Fibroblast of mammary gland (primary cell): ENCODE measurements at regions not wholly inside any gene's neighbourhood (a gene's known extent, or its start where the extent isn't known, plus 50 kb on each side); places are given as distances from the start of the nearest gene placed in this dataset.

ENCODE experiments used
- DNase-seq: peaks from one replicate; pipeline ENCODE4 v3.0.0-alpha.2; 2010; ENCODE audit warnings: low read depth
- H3K4me3 ChIP-seq: 2 replicates; pipeline ENCODE4 v1.5.1; 2011; ENCODE audit warnings: low read depth, mild to moderate bottlenecking, low read length, moderate library complexity; ENCODE audit not compliant: control insufficient read depth
- TF ChIP-seq, protein P1 (sequence below): conservative IDR thresholded peaks from 2 replicates; pipeline ENCODE4 v1.5.1; 2011; ENCODE audit warnings: low read depth, low read length, inconsistent platforms; ENCODE audit not compliant: control insufficient read depth, insufficient read depth

DNA sequence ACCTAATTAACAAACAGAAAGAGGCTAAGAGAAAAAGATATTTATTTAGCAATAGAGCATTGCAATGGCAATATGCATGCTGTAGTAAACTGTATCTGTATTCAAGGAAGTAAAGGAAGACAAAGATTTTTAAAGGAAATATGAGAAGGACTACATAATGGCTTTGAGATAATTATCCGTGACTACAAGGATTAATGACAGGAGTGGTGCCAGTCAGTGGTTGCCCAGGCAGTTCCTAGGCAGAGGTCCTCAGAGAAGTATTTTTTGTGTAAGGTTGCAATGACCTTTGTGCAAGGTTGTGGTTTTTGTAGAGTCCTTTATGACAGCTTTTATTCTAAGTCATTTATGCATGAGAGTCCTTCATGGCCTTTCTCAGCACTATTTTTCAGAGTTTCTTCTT, 711.1 kb upstream of the CHRM3 start:
- H3K4me3 ChIP-seq: no peak overlapping the region
- TF ChIP-seq, protein P1, sequence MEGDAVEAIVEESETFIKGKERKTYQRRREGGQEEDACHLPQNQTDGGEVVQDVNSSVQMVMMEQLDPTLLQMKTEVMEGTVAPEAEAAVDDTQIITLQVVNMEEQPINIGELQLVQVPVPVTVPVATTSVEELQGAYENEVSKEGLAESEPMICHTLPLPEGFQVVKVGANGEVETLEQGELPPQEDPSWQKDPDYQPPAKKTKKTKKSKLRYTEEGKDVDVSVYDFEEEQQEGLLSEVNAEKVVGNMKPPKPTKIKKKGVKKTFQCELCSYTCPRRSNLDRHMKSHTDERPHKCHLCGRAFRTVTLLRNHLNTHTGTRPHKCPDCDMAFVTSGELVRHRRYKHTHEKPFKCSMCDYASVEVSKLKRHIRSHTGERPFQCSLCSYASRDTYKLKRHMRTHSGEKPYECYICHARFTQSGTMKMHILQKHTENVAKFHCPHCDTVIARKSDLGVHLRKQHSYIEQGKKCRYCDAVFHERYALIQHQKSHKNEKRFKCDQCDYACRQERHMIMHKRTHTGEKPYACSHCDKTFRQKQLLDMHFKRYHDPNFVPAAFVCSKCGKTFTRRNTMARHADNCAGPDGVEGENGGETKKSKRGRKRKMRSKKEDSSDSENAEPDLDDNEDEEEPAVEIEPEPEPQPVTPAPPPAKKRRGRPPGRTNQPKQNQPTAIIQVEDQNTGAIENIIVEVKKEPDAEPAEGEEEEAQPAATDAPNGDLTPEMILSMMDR: no peak
- no peak for DNase-seq

DNA sequence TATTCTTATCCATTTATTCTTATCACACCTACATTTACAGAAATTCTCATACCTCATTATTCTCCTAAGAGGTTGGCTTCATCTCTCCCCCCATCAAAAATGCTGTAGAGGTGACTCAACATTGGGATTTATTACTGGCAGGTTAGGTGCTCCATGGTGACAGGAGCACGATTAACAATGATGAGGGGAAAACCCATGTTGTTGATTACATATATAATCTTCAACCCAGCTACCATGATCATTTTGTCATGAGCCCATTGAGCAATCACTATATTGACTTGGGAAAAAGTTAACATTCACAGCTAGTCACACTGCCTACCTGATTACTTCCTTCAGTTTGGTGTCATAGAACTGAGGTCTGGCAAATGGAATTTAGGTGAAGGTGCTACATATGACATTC, 712.1 kb upstream of the CHRM3 start:
- no peak overlapping the region for H3K4me3 ChIP-seq
- no peak for DNase-seq
- TF ChIP-seq, protein P1: no peak

DNA sequence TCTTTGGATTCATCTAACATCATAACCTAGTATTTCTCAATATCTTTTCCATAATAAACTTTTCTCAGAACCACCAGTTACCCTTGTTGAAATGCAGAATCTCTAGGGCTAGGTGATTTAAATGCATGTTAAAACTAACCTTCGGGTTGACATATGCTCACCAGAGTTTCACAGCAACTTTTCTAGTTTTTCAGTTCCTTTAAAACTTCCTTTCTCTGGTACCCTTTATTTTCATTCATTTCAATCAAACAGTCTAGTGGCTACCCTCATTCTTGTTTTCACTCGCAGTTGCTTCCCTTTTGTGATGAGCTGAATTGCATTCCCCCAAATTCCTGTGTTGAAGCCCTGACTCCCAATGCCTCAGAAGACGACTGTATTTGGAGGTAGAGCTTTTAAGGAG, 712.8 kb upstream of the CHRM3 start:
- DNase-seq: no peak
- TF ChIP-seq, protein P1: no peak
- H3K4me3 ChIP-seq: no peak overlapping the region

DNA sequence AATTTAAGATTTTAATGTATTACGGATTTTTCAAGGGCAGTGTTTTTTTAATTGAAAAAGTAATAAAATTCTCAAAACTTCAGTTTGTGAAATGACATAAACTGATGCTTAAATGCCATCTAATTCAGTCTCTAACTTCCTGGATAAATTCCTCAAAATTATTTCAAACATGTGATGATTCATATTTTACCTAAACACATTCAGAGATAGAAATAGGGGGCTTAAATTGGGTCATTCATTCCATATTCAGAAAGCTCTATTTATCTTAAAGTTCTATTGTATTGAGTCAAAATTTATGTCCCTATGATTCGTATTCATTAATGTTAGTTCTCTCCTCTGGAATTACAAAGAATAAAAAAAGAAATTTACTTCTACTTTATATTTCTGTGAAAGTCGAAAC, 713.6 kb upstream of the CHRM3 start:
- H3K4me3 ChIP-seq: no peak overlapping the region
- TF ChIP-seq, protein P1: no peak
- DNase-seq: no peak

DNA sequence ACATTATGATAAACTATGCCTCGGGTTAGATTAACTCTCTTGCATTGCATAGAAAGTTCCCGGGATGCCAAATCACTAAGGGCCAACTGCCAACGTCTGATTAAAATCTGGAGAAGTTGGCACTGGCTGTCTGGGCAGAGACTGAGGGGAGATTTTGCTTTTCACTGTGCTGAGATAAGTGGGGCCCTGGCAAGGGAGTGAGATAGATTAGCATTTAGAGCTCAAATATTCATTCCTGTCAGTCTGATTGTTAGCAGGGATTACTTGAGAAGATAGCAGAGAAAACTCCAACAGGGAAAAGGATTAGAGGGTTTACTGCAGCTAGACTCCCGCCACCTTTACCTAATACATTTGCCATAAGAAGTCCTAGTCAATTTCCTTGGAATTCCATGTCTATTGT, 714.1 kb upstream of the CHRM3 start:
- no peak overlapping the region for H3K4me3 ChIP-seq
- TF ChIP-seq, protein P1: no peak

DNA sequence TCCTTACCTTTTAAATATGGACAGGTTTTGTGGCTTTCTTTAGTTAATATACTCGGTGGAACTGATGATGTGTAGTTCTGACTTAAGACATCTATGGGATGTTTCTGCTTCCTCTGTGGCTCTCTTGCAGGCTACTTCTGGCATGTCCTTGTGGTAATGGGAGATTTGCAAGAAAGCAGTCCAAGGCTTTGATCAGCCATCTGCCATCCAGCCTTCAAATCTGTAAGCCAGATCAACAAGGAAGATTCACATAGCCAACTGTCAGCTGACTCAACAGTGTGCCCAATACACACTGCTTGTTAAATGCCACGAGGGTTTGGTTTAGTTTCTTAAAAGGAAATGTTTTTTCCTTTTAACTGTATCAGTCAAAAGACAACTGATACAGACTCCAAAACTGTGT, 722.2 kb upstream of the CHRM3 start:
- no peak overlapping the region for H3K4me3 ChIP-seq
- TF ChIP-seq, protein P1: no peak
- DNase-seq: no peak

More for the DNA sequence above, 714.1 kb upstream of the CHRM3 start:
- no peak for DNase-seq

DNA sequence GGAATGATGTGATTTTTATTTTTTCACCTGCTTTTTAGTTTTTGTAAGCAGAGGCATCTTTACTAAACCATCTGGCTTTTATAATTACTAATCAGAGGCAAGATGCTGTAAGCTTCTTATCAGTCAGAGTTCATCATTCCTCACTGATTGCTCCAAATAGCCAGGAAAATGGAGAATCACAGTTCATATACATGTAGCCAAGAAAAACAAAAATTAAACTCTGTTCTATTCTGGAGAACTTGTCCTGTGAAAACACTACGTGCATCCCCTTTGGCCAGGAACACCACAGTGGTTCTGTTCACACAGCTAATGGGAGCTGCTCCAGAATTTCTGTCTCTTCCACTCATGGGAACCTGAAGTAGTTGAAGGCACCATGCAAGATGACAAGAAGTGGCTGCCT, 725.5 kb upstream of the CHRM3 start:
- TF ChIP-seq, protein P1: no peak
- H3K4me3 ChIP-seq: no peak overlapping the region
- peak; percentile 64 for DNase-seq
